GM18519 (cell line): ENCODE measurements at regions not wholly inside any gene's neighbourhood (a gene's known extent, or its start where the extent isn't known, plus 50 kb on each side); places are given as distances from the start of the nearest gene placed in this dataset.
A peak's percentile ranks its signal among the peaks of the same experiment; 100 is the strongest.

Source experiments
- ATAC-seq: cut with Tn5 transposase; IDR thresholded peaks from one replicate; pipeline ENCODE4 v1.9.1; 2021; ENCODE audit warnings: mild to moderate bottlenecking, moderate library complexity; ENCODE audit not compliant: unreplicated experiment, low FRiP score

- ATAC-seq = no peak
These were observed 108.0 kb downstream of the DUSP10 start for GRCh38 chr1:221633841-221634409.

- ATAC-seq = no peak
These were observed 107.3 kb downstream of the DUSP10 start for GRCh38 chr1:221634606-221635005.

- no peak for ATAC-seq
These were observed 106.6 kb downstream of the DUSP10 start for GRCh38 chr1:221635305-221635704.

GRCh38 chr1:221636096-221636495 lies 105.8 kb downstream of the DUSP10 start:
- ATAC-seq = no peak

- ATAC-seq = no peak
These were observed 104.9 kb downstream of the DUSP10 start for GRCh38 chr1:221636967-221637366.

- no peak for ATAC-seq
These were observed 104.2 kb downstream of the DUSP10 start for GRCh38 chr1:221637641-221638041.

- no peak for ATAC-seq
These were observed 103.3 kb downstream of the DUSP10 start for GRCh38 chr1:221638595-221638994.

- no peak for ATAC-seq
These were observed 100.1 kb downstream of the DUSP10 start for GRCh38 chr1:221641811-221642210.

GRCh38 chr1:221643404-221644144 lies 98.3 kb downstream of the DUSP10 start:
- peak; percentile 58 for ATAC-seq

GRCh38 chr1:221644145-221644448 lies 97.8 kb downstream of the DUSP10 start:
- ATAC-seq = no peak

GRCh38 chr1:221644663-221645258 lies 97.1 kb downstream of the DUSP10 start:
- no peak for ATAC-seq

GRCh38 chr1:221648201-221648600 lies 93.7 kb downstream of the DUSP10 start:
- no peak for ATAC-seq
